GM12865 (cell line): ENCODE measurements at regions not wholly inside any gene's neighbourhood (a gene's known extent, or its start where the extent isn't known, plus 50 kb on each side); places are given as distances from the start of the nearest gene placed in this dataset.

Experiments used
- DNase-seq: peaks from one replicate; pipeline ENCODE4 v3.0.0; 2010; ENCODE audit warnings: low read depth
- H3K4me3 ChIP-seq: 2 replicates; pipeline ENCODE4 v1.5.1; 2011; ENCODE audit warnings: mild to moderate bottlenecking, low read depth, low read length, control low read depth
- CTCF ChIP-seq: IDR thresholded peaks from 2 replicates; pipeline ENCODE4 v1.5.1; 2011; ENCODE audit warnings: low read length, control low read depth, low read depth, inconsistent platforms; ENCODE audit not compliant: insufficient read depth; ENCODE audit errors: missing control alignments

GRCh38 chr20:55174635-55175034 lies 699.2 kb downstream of the DOK5 start:
- DNase-seq, result no peak
- H3K4me3 ChIP-seq, result no peak overlapping the region
- TF ChIP-seq CTCF, result no peak

- no peak for DNase-seq
- no peak for TF ChIP-seq CTCF
These were observed 698.8 kb downstream of the DOK5 start for GRCh38 chr20:55174172-55174571.

GRCh38 chr20:55173601-55174000 lies 698.2 kb downstream of the DOK5 start:
- no peak for DNase-seq
- no peak for TF ChIP-seq CTCF

More at GRCh38 chr20:55174172-55174571, 698.8 kb downstream of the DOK5 start:
- H3K4me3 ChIP-seq, result no peak overlapping the region

GRCh38 chr20:55172310-55173002 lies 697.1 kb downstream of the DOK5 start:
- no peak for DNase-seq
- no peak for TF ChIP-seq CTCF
- no peak overlapping the region for H3K4me3 ChIP-seq

More at GRCh38 chr20:55173601-55174000, 698.2 kb downstream of the DOK5 start:
- no peak overlapping the region for H3K4me3 ChIP-seq

GRCh38 chr20:55166063-55166462 lies 690.7 kb downstream of the DOK5 start:
- no peak overlapping the region for H3K4me3 ChIP-seq
- TF ChIP-seq CTCF, result no peak
- no peak for DNase-seq

GRCh38 chr20:55160996-55161395 lies 685.6 kb downstream of the DOK5 start:
- no peak overlapping the region for H3K4me3 ChIP-seq
- no peak for DNase-seq
- no peak for TF ChIP-seq CTCF

GRCh38 chr20:55160037-55160436 lies 684.6 kb downstream of the DOK5 start:
- no peak for TF ChIP-seq CTCF
- no peak overlapping the region for H3K4me3 ChIP-seq
- no peak for DNase-seq
